ENCODE measurements at regions not wholly inside any gene's neighbourhood (a gene's known extent, or its start where the extent isn't known, plus 50 kb on each side); places are given as distances from the start of the nearest gene placed in this dataset.
"Not testable (repeated sequence)": the region's sequence is repeated elsewhere in the genome, so short reads cannot be mapped to it uniquely, and the experiment has no call there.

DNA sequence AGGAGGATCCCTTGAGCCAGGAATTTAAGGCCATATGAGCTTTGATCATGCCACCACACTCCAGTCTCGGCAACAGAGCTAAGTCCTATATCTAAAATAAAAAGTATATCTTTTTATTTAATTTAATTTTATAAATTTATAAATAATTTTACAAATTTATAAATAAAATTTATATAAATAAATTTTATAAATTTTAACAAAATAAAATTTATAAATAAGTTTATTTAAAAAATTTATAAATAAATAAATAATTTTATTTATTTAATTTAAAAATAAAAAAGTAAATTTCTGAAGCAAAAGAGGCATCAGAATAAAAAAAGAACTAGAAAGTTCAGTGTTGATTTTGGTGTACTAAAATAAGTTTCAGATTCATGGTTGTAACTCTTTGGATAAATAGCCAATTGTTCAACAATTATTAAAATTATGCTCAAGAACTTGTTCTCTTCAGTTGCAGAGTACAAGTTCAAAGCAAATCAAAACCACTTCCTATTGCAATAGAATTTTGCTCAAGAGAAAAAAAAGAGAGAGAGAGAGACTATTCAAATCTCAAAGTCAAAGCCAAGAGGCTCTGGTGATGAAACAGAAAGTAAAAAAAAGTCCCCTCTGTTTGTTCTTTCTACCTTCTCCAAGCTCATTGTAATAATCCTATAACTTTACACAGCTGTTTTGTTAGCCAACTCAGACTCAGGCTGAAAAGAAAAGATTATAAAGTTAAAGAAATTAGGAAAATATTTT lies 547.5 kb upstream of the ADGRB3 start:
- Histone ChIP-seq H3K9me3 (ENCODE audit: low read depth, low read length, poor library complexity, severe bottlenecking) (no peaks in the 10 kb centered on the region), H3K4me1 (ENCODE audit: insufficient read depth, low read length, poor library complexity, severe bottlenecking) (no peaks in the 10 kb centered on the region), H3K36me3 (ENCODE audit: insufficient read depth, low read length, poor library complexity, severe bottlenecking) (no peaks in the 10 kb centered on the region), H3K4me3 (ENCODE audit: low read depth, low read length, poor library complexity, severe bottlenecking) (no peak overlapping the region), H3K27ac (ENCODE audit: low read depth, low read length, poor library complexity, severe bottlenecking) (no peak overlapping the region), H3K27me3 (replicated peaks; ENCODE audit: insufficient read depth, low read depth, low read length, poor library complexity) (no peaks in the 10 kb centered on the region)
- peak; percentile 6 for DNase-seq (ENCODE audit: low spot score)
- no peak for TF ChIP-seq EZH2 (IDR thresholded peaks at IDR 0.05; ENCODE audit: borderline replicate concordance, low read depth, low read length, poor library complexity, severe bottlenecking)
- TF ChIP-seq, protein P1, sequence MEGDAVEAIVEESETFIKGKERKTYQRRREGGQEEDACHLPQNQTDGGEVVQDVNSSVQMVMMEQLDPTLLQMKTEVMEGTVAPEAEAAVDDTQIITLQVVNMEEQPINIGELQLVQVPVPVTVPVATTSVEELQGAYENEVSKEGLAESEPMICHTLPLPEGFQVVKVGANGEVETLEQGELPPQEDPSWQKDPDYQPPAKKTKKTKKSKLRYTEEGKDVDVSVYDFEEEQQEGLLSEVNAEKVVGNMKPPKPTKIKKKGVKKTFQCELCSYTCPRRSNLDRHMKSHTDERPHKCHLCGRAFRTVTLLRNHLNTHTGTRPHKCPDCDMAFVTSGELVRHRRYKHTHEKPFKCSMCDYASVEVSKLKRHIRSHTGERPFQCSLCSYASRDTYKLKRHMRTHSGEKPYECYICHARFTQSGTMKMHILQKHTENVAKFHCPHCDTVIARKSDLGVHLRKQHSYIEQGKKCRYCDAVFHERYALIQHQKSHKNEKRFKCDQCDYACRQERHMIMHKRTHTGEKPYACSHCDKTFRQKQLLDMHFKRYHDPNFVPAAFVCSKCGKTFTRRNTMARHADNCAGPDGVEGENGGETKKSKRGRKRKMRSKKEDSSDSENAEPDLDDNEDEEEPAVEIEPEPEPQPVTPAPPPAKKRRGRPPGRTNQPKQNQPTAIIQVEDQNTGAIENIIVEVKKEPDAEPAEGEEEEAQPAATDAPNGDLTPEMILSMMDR (conservative IDR thresholded peaks at IDR 0.05; ENCODE audit: low read depth, low read length), result no peak
- intact Hi-C loops (cut with micrococcal nuclease; ENCODE audit: unreplicated experiment), result no loop called here
- no TSS peak for BruUV-seq (replicated peaks)
- POLR2A ChIA-PET (ENCODE audit: low non-redundant PET), result interaction anchor here (0.7 kb wide), 1 partner anchor 22 kb away, joined by 3 read pairs; no protein-coding TSS in a partner anchor
- CTCF ChIA-PET, result no interaction called here

DNA sequence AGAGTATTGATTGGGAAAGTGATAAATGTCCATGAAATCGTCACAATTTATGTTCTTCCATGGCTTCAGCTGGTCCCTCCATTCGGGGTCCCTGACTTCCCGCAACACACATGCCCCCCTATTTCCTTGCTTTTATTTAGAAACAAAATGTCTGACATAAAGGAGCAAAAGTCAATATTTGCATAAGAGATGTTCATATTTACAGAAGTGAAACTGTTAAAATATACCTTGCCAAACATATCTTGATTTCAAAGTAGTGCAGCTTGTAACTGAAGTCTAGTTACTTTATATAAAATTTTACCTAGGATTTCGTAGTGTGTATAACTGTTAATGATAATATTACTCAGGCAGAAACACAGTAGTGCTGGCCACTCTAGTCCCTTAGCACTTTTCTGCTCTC lies 548.9 kb upstream of the ADGRB3 start:
- Histone ChIP-seq H3K27ac (ENCODE audit: low read depth, low read length, poor library complexity, severe bottlenecking) (no peak overlapping the region), H3K4me3 (ENCODE audit: low read depth, low read length, poor library complexity, severe bottlenecking) (no peak overlapping the region), H3K4me1 (ENCODE audit: insufficient read depth, low read length, poor library complexity, severe bottlenecking) (no peaks in the 10 kb centered on the region), H3K27me3 (replicated peaks; ENCODE audit: insufficient read depth, low read depth, low read length, poor library complexity) (no peaks in the 10 kb centered on the region), H3K9me3 (ENCODE audit: low read depth, low read length, poor library complexity, severe bottlenecking) (no peaks in the 10 kb centered on the region), H3K36me3 (ENCODE audit: insufficient read depth, low read length, poor library complexity, severe bottlenecking) (no peaks in the 10 kb centered on the region)
- no peak for DNase-seq (ENCODE audit: low spot score)
- intact Hi-C loops (cut with micrococcal nuclease; ENCODE audit: unreplicated experiment), result no loop called here
- ChIA-PET POLR2A (ENCODE audit: low non-redundant PET) (no interaction called here), CTCF (no interaction called here)
- BruUV-seq (replicated peaks), result no TSS peak
- TF ChIP-seq, protein P1 (conservative IDR thresholded peaks at IDR 0.05; ENCODE audit: low read depth, low read length), result no peak
- no peak for TF ChIP-seq EZH2 (IDR thresholded peaks at IDR 0.05; ENCODE audit: borderline replicate concordance, low read depth, low read length, poor library complexity, severe bottlenecking)

DNA sequence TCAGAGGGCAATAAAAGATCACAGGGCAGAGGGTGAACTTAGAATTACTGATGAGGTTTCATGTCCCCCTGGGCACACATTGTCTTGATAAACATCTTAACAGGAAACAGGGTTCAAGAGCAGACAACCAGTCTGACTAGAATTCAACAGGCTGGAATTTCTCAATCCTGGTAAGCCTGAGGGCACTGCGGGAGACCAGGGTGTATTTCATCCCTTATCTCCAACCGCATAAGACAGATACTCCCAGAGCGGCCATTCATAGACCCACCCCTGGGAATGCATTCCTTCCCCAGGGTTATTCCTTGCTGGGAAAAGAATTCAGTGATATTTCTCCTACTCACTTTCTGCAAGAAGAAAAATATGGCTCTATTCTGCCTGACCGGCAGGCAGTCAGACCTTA lies 549.5 kb upstream of the ADGRB3 start:
- H3K4me3 ChIP-seq (ENCODE audit: low read depth, low read length, poor library complexity, severe bottlenecking); BruUV-seq (replicated peaks); H3K27me3 ChIP-seq (replicated peaks; ENCODE audit: insufficient read depth, low read depth, low read length, poor library complexity); intact Hi-C loops (cut with micrococcal nuclease; ENCODE audit: unreplicated experiment); H3K27ac ChIP-seq (ENCODE audit: low read depth, low read length, poor library complexity, severe bottlenecking); POLR2A ChIA-PET (ENCODE audit: low non-redundant PET); CTCF ChIA-PET; H3K9me3 ChIP-seq (ENCODE audit: low read depth, low read length, poor library complexity, severe bottlenecking); DNase-seq (ENCODE audit: low spot score); H3K4me1 ChIP-seq (ENCODE audit: insufficient read depth, low read length, poor library complexity, severe bottlenecking); H3K36me3 ChIP-seq (ENCODE audit: insufficient read depth, low read length, poor library complexity, severe bottlenecking): not testable (repeated sequence)

DNA sequence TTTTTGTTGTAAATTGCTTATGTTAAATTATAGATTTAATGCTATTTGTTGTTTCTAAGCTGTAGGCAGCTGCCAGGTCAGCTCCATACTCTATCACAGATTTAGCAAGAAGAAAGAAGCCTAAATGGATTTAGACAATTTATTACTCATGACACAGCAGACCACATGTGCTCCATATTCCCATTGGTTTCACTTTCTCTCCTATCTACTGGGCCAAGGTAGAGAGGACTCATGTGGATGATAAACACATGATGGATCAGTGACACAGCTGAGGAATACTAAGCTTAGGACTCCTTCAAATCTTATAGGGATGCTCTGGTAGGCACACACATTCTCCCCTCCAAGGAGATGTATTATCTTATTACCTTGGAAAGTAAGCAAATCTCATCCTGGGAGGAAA lies 553.0 kb upstream of the ADGRB3 start:
- intact Hi-C loops (cut with micrococcal nuclease; ENCODE audit: unreplicated experiment), result no loop called here
- H3K27me3 ChIP-seq (replicated peaks; ENCODE audit: insufficient read depth, low read depth, low read length, poor library complexity), result no peaks in the 10 kb centered on the region
- CTCF ChIA-PET, result no interaction called here
- BruUV-seq (replicated peaks), result no TSS peak
- peak; percentile 2 for DNase-seq (ENCODE audit: low spot score)
- no peaks in the 10 kb centered on the region for H3K36me3 ChIP-seq (ENCODE audit: insufficient read depth, low read length, poor library complexity, severe bottlenecking)
- no peak overlapping the region for H3K4me3 ChIP-seq (ENCODE audit: low read depth, low read length, poor library complexity, severe bottlenecking)
- no peak for TF ChIP-seq EZH2 (IDR thresholded peaks at IDR 0.05; ENCODE audit: borderline replicate concordance, low read depth, low read length, poor library complexity, severe bottlenecking)
- TF ChIP-seq, protein P1 (conservative IDR thresholded peaks at IDR 0.05; ENCODE audit: low read depth, low read length), result no peak
- H3K9me3 ChIP-seq (ENCODE audit: low read depth, low read length, poor library complexity, severe bottlenecking), result no peaks in the 10 kb centered on the region
- H3K27ac ChIP-seq (ENCODE audit: low read depth, low read length, poor library complexity, severe bottlenecking), result no peak overlapping the region
- H3K4me1 ChIP-seq (ENCODE audit: insufficient read depth, low read length, poor library complexity, severe bottlenecking), result no peaks in the 10 kb centered on the region
- POLR2A ChIA-PET (ENCODE audit: low non-redundant PET), result no interaction called here

Measured in A673 (cell line).